Muscle of arm (tissue), 1 donor: ENCODE measurements at regions not wholly inside any gene's neighbourhood (a gene's known extent, or its start where the extent isn't known, plus 50 kb on each side); places are given as distances from the start of the nearest gene placed in this dataset.
"Not testable (repeated sequence)": the region's sequence is repeated elsewhere in the genome, so short reads cannot be mapped to it uniquely, and the experiment has no call there.

Source experiments
- DNase-seq: peaks from one replicate; pipeline ENCODE4 v3.0.0-alpha.2; 2013

GRCh38 chr20:41717483-41717882 lies 99.3 kb upstream of the CHD6 start:
- DNase-seq = no peak

- DNase-seq = no peak
Measured at GRCh38 chr20:41716911-41717310, 98.7 kb upstream of the CHD6 start.

- no peak for DNase-seq
Measured at GRCh38 chr20:41716436-41716835, 98.3 kb upstream of the CHD6 start.

- no peak for DNase-seq
Measured at GRCh38 chr20:41715526-41715925, 97.3 kb upstream of the CHD6 start.

- no peak for DNase-seq
Measured at GRCh38 chr20:41714030-41714429, 95.9 kb upstream of the CHD6 start.

- no peak for DNase-seq
Measured at GRCh38 chr20:41704896-41705295, 86.7 kb upstream of the CHD6 start.

- no peak for DNase-seq
Measured at GRCh38 chr20:41702647-41703046, 84.5 kb upstream of the CHD6 start.

GRCh38 chr20:41701588-41702348 lies 83.6 kb upstream of the CHD6 start:
- no peak for DNase-seq

GRCh38 chr20:41699673-41700072 lies 81.5 kb upstream of the CHD6 start:
- not testable (repeated sequence) for DNase-seq

- no peak for DNase-seq
Measured at GRCh38 chr20:41697861-41698559, 79.8 kb upstream of the CHD6 start.

GRCh38 chr20:41696428-41696827 lies 78.3 kb upstream of the CHD6 start:
- DNase-seq = no peak

GRCh38 chr20:41694796-41695195 lies 76.6 kb upstream of the CHD6 start:
- no peak for DNase-seq

GRCh38 chr20:41693136-41693979 lies 75.2 kb upstream of the CHD6 start:
- peak; percentile 88 for DNase-seq

- DNase-seq = peak; percentile 86
Measured at GRCh38 chr20:41692479-41693135, 74.4 kb upstream of the CHD6 start.

- no peak for DNase-seq
Measured at GRCh38 chr20:41691443-41691842, 73.3 kb upstream of the CHD6 start.

GRCh38 chr20:41690702-41691101 lies 72.5 kb upstream of the CHD6 start:
- DNase-seq = no peak

GRCh38 chr20:41686961-41687360 lies 68.8 kb upstream of the CHD6 start:
- no peak for DNase-seq

- DNase-seq = not testable (repeated sequence)
Measured at GRCh38 chr20:41685145-41685544, 67.0 kb upstream of the CHD6 start.

- DNase-seq = no peak
Measured at GRCh38 chr20:41678799-41679198, 60.6 kb upstream of the CHD6 start.

- no peak for DNase-seq
Measured at GRCh38 chr20:41672282-41672681, 54.1 kb upstream of the CHD6 start.

- DNase-seq = no peak
Measured at GRCh38 chr20:41671143-41671542, 53.0 kb upstream of the CHD6 start.

GRCh38 chr20:41670631-41671030 lies 52.5 kb upstream of the CHD6 start:
- no peak for DNase-seq
